B cell (primary cell): ENCODE measurements at regions not wholly inside any gene's neighbourhood (a gene's known extent, or its start where the extent isn't known, plus 50 kb on each side); places are given as distances from the start of the nearest gene placed in this dataset.

Experiments used
- ATAC-seq: fragments of 200-7000 bp; cut with Tn5 transposase; one replicate; pipeline ENCODE4 v1.10.0; 2021; ENCODE audit warnings: low read depth, mild to moderate bottlenecking, moderate number of reproducible peaks, moderate library complexity
- CTCF ChIA-PET: fragments of 350-600 bp; sonication (Branson Sonifier 250); formaldehyde crosslinking; loops from one replicate; lab custom pipeline; 2021; ENCODE audit warnings: antibody characterized with exemption, inconsistent platforms; lab: Charles Lee
- POLR2A ChIA-PET: fragments of 350-600 bp; sonication (Branson Sonifier 250); formaldehyde crosslinking; loops from one replicate; lab custom pipeline; 2021; ENCODE audit warnings: antibody characterized with exemption; lab: Charles Lee
- DNase-seq: peaks from one replicate; pipeline ENCODE4 v3.0.0; 2013
- H2AFZ ChIP-seq: 2 replicates; pipeline ENCODE4 v1.6.1; 2012; ENCODE audit warnings: mild to moderate bottlenecking, low read depth, low read length; ENCODE audit not compliant: insufficient read depth, poor library complexity, severe bottlenecking
- H3K27ac ChIP-seq, 2 donors: 1 replicate in 1 of 2; 2 replicates in 1 of 2; pipeline ENCODE4 v1.5.1; 2012 to 2013; ENCODE audit warnings: low read length in 2 of 2, mild to moderate bottlenecking in 2 of 2, moderate library complexity in 1 of 2
- H3K27me3 ChIP-seq, 4 experiments: fragments of 200-600 bp in 1 of 4; sonication (generic) in 1 of 4; replicated peaks in 1 of 4; 1 replicate in 2 of 4; 2 replicates in 2 of 4; pipeline versions ENCODE4 v1.6.1 to v1.7.0; 2013 to 2016; ENCODE audit warnings: low read length in 3 of 4, mild to moderate bottlenecking in 2 of 4, mixed read lengths in 1 of 4, moderate library complexity in 1 of 4; ENCODE audit not compliant: insufficient read depth in 4 of 4, control insufficient read depth in 3 of 4; ENCODE audit errors: control extremely low read depth in 1 of 4
- H3K36me3 ChIP-seq, 2 experiments: replicated peaks in 1 of 2; 1 replicate in 1 of 2; 2 replicates in 1 of 2; pipeline versions ENCODE4 v1.6.1 to v1.7.1; 2013; ENCODE audit warnings: low read length in 1 of 2; ENCODE audit not compliant: insufficient read depth in 2 of 2, control insufficient read depth in 1 of 2; ENCODE audit errors: control extremely low read depth in 1 of 2, extremely low read depth in 1 of 2
- H3K4me1 ChIP-seq, 2 donors: fragments of 200-600 bp in 1 of 2; sonication (generic) in 1 of 2; 1 replicate in 1 of 2; 2 replicates in 1 of 2; pipeline versions ENCODE4 v1.5.1 to v1.6.1; 2013 to 2017; ENCODE audit warnings: low read length in 2 of 2; ENCODE audit not compliant: control insufficient read depth in 2 of 2, insufficient read depth in 2 of 2
- H3K4me2 ChIP-seq: replicated peaks from 2 replicates; pipeline ENCODE3; 2012; ENCODE audit warnings: mild to moderate bottlenecking, low read depth, low read length; ENCODE audit not compliant: poor library complexity, severe bottlenecking
- H3K4me3 ChIP-seq, 5 experiments: fragments of 200-600 bp in 1 of 5; sonication (generic) in 1 of 5; 1 replicate in 3 of 5; 2 replicates in 2 of 5; pipeline versions ENCODE4 v1.5.1 to v1.7.0; 2011 to 2016; ENCODE audit warnings: low read length in 4 of 5, mild to moderate bottlenecking in 4 of 5, low read depth in 2 of 5, control low read depth in 1 of 5, moderate library complexity in 1 of 5; ENCODE audit not compliant: insufficient read depth in 1 of 5; ENCODE audit errors: control extremely low read depth in 1 of 5, extremely low read depth in 1 of 5
- H3K79me2 ChIP-seq: fragments of 200-600 bp; sonication (generic); one replicate; pipeline ENCODE4 v1.6.0; 2016; ENCODE audit warnings: low read length; ENCODE audit not compliant: control insufficient read depth, insufficient read depth
- H3K9ac ChIP-seq: fragments of 200-600 bp; sonication (generic); 2 replicates; pipeline ENCODE4 v1.6.1; 2017; ENCODE audit warnings: mild to moderate bottlenecking, low read length, moderate library complexity
- H3K9me3 ChIP-seq, 3 donors: one replicate each; pipeline versions ENCODE4 v1.6.1 to v1.7.1; 2013; ENCODE audit warnings: low read length in 2 of 3; ENCODE audit not compliant: control insufficient read depth in 2 of 3, insufficient read depth in 1 of 3; ENCODE audit errors: control extremely low read depth in 1 of 3
- H4K20me1 ChIP-seq: 2 replicates; pipeline ENCODE4 v1.6.0; 2012; ENCODE audit warnings: mild to moderate bottlenecking, low read length; ENCODE audit not compliant: insufficient read depth, control insufficient read depth, poor library complexity, severe bottlenecking
- H3K27ac Mint-ChIP-seq: one replicate; pipeline ENCODE4 v1.8.0; 2021; ENCODE audit warnings: mixed read lengths
- H3K27me3 Mint-ChIP-seq: one replicate; pipeline ENCODE4 v1.8.0; 2021; ENCODE audit warnings: mixed read lengths
- H3K4me1 Mint-ChIP-seq: one replicate; pipeline ENCODE4 v1.8.0; 2021; ENCODE audit warnings: mixed read lengths
- H3K4me3 Mint-ChIP-seq: one replicate; pipeline ENCODE4 v1.8.0; 2021; ENCODE audit warnings: mixed read lengths
- H3K9me3 Mint-ChIP-seq: one replicate; pipeline ENCODE4 v1.8.0; 2022; ENCODE audit warnings: mixed read lengths; ENCODE audit not compliant: insufficient read depth
- CTCF ChIP-seq: fragments of 200-600 bp; IDR thresholded peaks from one replicate; pipeline ENCODE4 v1.8.0; 2022; ENCODE audit warnings: antibody characterized with exemption, mild to moderate bottlenecking
- EZH2 ChIP-seq: IDR thresholded peaks from 2 replicates; pipeline ENCODE4 v1.6.1; 2012; ENCODE audit warnings: borderline replicate concordance, low read depth, mild to moderate bottlenecking, moderate library complexity, low read length; ENCODE audit not compliant: insufficient read depth, poor library complexity, severe bottlenecking
- WGBS: methylation state at CpG from one replicate; pipeline ENCODE4 v1.1.5; 2013; ENCODE audit warnings: missing lambda C conversion rate; ENCODE audit not compliant: insufficient coverage; 5-methylcytosine and 5-hydroxymethylcytosine counted together
- intact Hi-C: fragments of 100-400 bp; cut with micrococcal nuclease; formaldehyde crosslinking; loops from one replicate; pipeline ENCODE4 v1.10.0; 2022

GRCh38 chr7:42338916-42339540 lies 102.0 kb upstream of the GLI3 start:
- Mint-ChIP-seq H3K27ac (no peak overlapping the region), H3K4me1 (no peaks in the 10 kb centered on the region), H3K9me3 (no peaks in the 10 kb centered on the region), H3K27me3 (no peaks in the 10 kb centered on the region), H3K4me3 (no peak overlapping the region)
- Histone ChIP-seq H3K36me3 (no peaks in the 10 kb centered on the region), H2AFZ (no peak overlapping the region), H3K9ac (no peak overlapping the region), H3K27ac (no peak overlapping the region), H3K9me3 (peaks cover 0 to 3% (median 0%) of the 10 kb centered on the region in 3 donors), H4K20me1 (no peaks in the 10 kb centered on the region), H3K4me1 (no peaks in the 10 kb centered on the region), H3K4me2 (no peak overlapping the region), H3K27me3 (peaks cover 0 to 2% (median 0%) of the 10 kb centered on the region in 4 experiments), H3K4me3 (no peak overlapping the region), H3K79me2 (no peaks in the 10 kb centered on the region)
- ChIA-PET POLR2A (no interaction called here), CTCF (no interaction called here)
- intact Hi-C loops = no loop called here
- no peak for DNase-seq
- ATAC-seq = no peak
- WGBS = no CpG with 5 or more reads among the region's 4 CpGs
- TF ChIP-seq CTCF = no peak
- TF ChIP-seq EZH2 = no peak

GRCh38 chr7:42338231-42338915 lies 101.4 kb upstream of the GLI3 start:
- Mint-ChIP-seq H3K4me1 (no peaks in the 10 kb centered on the region), H3K27me3 (no peaks in the 10 kb centered on the region), H3K4me3 (no peak overlapping the region), H3K27ac (no peak overlapping the region), H3K9me3 (no peaks in the 10 kb centered on the region)
- ATAC-seq (no peak), DNase-seq (no peak)
- Histone ChIP-seq H3K9ac (no peak overlapping the region), H3K79me2 (no peaks in the 10 kb centered on the region), H3K4me1 (no peaks in the 10 kb centered on the region), H3K9me3 (peaks cover 0 to 3% (median 0%) of the 10 kb centered on the region in 3 donors), H3K4me3 (no peak overlapping the region), H3K27me3 (no peaks in the 10 kb centered on the region), H2AFZ (no peak overlapping the region), H4K20me1 (no peaks in the 10 kb centered on the region), H3K4me2 (no peak overlapping the region), H3K27ac (no peak overlapping the region), H3K36me3 (no peaks in the 10 kb centered on the region)
- 71% methylated on average over 1 of the region's 4 CpGs for WGBS
- TF ChIP-seq CTCF (no peak), EZH2 (no peak)
- ChIA-PET POLR2A (no interaction called here), CTCF (no interaction called here)
- intact Hi-C loops = no loop called here
